ENCODE measurements at regions not wholly inside any gene's neighbourhood (a gene's known extent, or its start where the extent isn't known, plus 50 kb on each side); places are given as distances from the start of the nearest gene placed in this dataset.

- TF ChIP-seq HES4 (CRISPR knock-in tag; IDR thresholded peaks at IDR 0.05; ENCODE audit: borderline replicate concordance), result 0 out of 2 replicates have a peak, but pooled peaks have one; percentile 50
- TF ChIP-seq ZNF709 (CRISPR knock-in tag; IDR thresholded peaks at IDR 0.05), result 0 out of 2 replicates have a peak, but pooled peaks have one; percentile 29
- 0 out of 2 replicates have a peak, but pooled peaks have one; percentile 6 for TF ChIP-seq RARA (CRISPR knock-in tag; IDR thresholded peaks at IDR 0.05)
- TF ChIP-seq ZNF431 (CRISPR knock-in tag; IDR thresholded peaks at IDR 0.05; ENCODE audit: borderline replicate concordance, low read depth), result no peak
- TF ChIP-seq ZSCAN21 (CRISPR knock-in tag; IDR thresholded peaks at IDR 0.05; ENCODE audit: borderline replicate concordance), result 0 out of 2 replicates have a peak, but pooled peaks have one; percentile 28
- TF ChIP-seq EHMT2 (IDR thresholded peaks at IDR 0.05; ENCODE audit: borderline replicate concordance, low read depth, low read length), result peak; percentile 87
- no peak for TF ChIP-seq ZNF550 (CRISPR knock-in tag; IDR thresholded peaks at IDR 0.05; ENCODE audit: borderline replicate concordance)
- TF ChIP-seq SSRP1 (CRISPR knock-in tag; IDR thresholded peaks at IDR 0.05), result no peak
- TF ChIP-seq TFAP4 (IDR thresholded peaks at IDR 0.05; ENCODE audit: borderline replicate concordance, low read depth), result peak; percentile 21; the same call in 1 of the 2 replicates
- peak; percentile 44; the same call in 1 of the 2 replicates for TF ChIP-seq WIZ (CRISPR knock-in tag; IDR thresholded peaks at IDR 0.05)
- no peak for TF ChIP-seq ELF1 (CRISPR knock-in tag; IDR thresholded peaks at IDR 0.05)
- 0 out of 2 replicates have a peak, but pooled peaks have one; percentile 29 for TF ChIP-seq SAP130 (CRISPR knock-in tag; IDR thresholded peaks at IDR 0.05; ENCODE audit: low read depth)
- no peak for TF ChIP-seq ZNF253 (CRISPR knock-in tag; IDR thresholded peaks at IDR 0.05; ENCODE audit: borderline replicate concordance)
- TF ChIP-seq PATZ1 (CRISPR knock-in tag; IDR thresholded peaks at IDR 0.05), result 0 out of 2 replicates have a peak, but pooled peaks have one; percentile 24
- no peak for TF ChIP-seq MTF1 (CRISPR knock-in tag; IDR thresholded peaks at IDR 0.05)
- peak; percentile 35; the same call in 1 of the 2 replicates for TF ChIP-seq ZNF790 (CRISPR knock-in tag; IDR thresholded peaks at IDR 0.05; ENCODE audit: borderline replicate concordance)
- TF ChIP-seq GTF3A (CRISPR knock-in tag; conservative IDR thresholded peaks at IDR 0.05), result no peak
- 0 out of 2 replicates have a peak, but pooled peaks have one; percentile 29 for TF ChIP-seq PRDM15 (CRISPR knock-in tag; IDR thresholded peaks at IDR 0.05)
- TF ChIP-seq ZNF557 (CRISPR knock-in tag; IDR thresholded peaks at IDR 0.05), result 0 out of 2 replicates have a peak, but pooled peaks have one; percentile 33
- peak; percentile 48; the same call in 1 of the 2 replicates for TF ChIP-seq ZFP90 (CRISPR knock-in tag; IDR thresholded peaks at IDR 0.05; ENCODE audit: borderline replicate concordance)
Measured at GRCh38 chr7:128168667-128169210, 72.3 kb upstream of the LEP start (continued).
